Mammary epithelial cell (primary cell): ENCODE measurements at regions not wholly inside any gene's neighbourhood (a gene's known extent, or its start where the extent isn't known, plus 50 kb on each side); places are given as distances from the start of the nearest gene placed in this dataset.

Experiments used
- EZH2 ChIP-seq: IDR thresholded peaks from 2 replicates; pipeline ENCODE4 v1.6.1; 2012; ENCODE audit warnings: low read length, inconsistent platforms, borderline replicate concordance
- TF ChIP-seq, protein P1 (sequence below), 2 donors: IDR thresholded peaks in 1 of 2; conservative IDR thresholded peaks in 1 of 2; 2 replicates each; pipeline ENCODE4 v1.5.1; 2011 to 2012; ENCODE audit warnings: inconsistent platforms in 2 of 2, low read length in 2 of 2, mild to moderate bottlenecking in 2 of 2, control low read depth in 1 of 2, low read depth in 1 of 2; ENCODE audit not compliant: insufficient read depth in 1 of 2; ENCODE audit errors: extremely low read depth in 1 of 2

- TF ChIP-seq, protein P1, sequence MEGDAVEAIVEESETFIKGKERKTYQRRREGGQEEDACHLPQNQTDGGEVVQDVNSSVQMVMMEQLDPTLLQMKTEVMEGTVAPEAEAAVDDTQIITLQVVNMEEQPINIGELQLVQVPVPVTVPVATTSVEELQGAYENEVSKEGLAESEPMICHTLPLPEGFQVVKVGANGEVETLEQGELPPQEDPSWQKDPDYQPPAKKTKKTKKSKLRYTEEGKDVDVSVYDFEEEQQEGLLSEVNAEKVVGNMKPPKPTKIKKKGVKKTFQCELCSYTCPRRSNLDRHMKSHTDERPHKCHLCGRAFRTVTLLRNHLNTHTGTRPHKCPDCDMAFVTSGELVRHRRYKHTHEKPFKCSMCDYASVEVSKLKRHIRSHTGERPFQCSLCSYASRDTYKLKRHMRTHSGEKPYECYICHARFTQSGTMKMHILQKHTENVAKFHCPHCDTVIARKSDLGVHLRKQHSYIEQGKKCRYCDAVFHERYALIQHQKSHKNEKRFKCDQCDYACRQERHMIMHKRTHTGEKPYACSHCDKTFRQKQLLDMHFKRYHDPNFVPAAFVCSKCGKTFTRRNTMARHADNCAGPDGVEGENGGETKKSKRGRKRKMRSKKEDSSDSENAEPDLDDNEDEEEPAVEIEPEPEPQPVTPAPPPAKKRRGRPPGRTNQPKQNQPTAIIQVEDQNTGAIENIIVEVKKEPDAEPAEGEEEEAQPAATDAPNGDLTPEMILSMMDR (conservative IDR thresholded peaks at IDR 0.05 in 1 of 2, IDR thresholded peaks at IDR 0.05 in 1 of 2; ENCODE audit: extremely low read depth in 1 of 2, insufficient read depth in 1 of 2, low read depth in 1 of 2, low read length in 2 of 2), result no peak
- no peak for TF ChIP-seq EZH2
Measured at GRCh38 chr5:166324372-166324771, 1967.1 kb upstream of the WWC1 start.
